ENCODE measurements at regions not wholly inside any gene's neighbourhood (a gene's known extent, or its start where the extent isn't known, plus 50 kb on each side); places are given as distances from the start of the nearest gene placed in this dataset.

- TF ChIP-seq, protein P1, sequence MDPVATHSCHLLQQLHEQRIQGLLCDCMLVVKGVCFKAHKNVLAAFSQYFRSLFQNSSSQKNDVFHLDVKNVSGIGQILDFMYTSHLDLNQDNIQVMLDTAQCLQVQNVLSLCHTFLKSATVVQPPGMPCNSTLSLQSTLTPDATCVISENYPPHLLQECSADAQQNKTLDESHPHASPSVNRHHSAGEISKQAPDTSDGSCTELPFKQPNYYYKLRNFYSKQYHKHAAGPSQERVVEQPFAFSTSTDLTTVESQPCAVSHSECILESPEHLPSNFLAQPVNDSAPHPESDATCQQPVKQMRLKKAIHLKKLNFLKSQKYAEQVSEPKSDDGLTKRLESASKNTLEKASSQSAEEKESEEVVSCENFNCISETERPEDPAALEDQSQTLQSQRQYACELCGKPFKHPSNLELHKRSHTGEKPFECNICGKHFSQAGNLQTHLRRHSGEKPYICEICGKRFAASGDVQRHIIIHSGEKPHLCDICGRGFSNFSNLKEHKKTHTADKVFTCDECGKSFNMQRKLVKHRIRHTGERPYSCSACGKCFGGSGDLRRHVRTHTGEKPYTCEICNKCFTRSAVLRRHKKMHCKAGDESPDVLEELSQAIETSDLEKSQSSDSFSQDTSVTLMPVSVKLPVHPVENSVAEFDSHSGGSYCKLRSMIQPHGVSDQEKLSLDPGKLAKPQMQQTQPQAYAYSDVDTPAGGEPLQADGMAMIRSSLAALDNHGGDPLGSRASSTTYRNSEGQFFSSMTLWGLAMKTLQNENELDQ (CRISPR knock-in tag; IDR thresholded peaks at IDR 0.05; ENCODE audit: borderline replicate concordance) = no peak
- TF ChIP-seq MEF2A (IDR thresholded peaks at IDR 0.05; ENCODE audit: control insufficient read depth, low read depth, low read length) (no peak), BRCA1 (IDR thresholded peaks at IDR 0.05) (no peak), BRCA1 (CRISPR knock-in tag; IDR thresholded peaks at IDR 0.05) (no peak), RFX1 (IDR thresholded peaks at IDR 0.05) (no peak), TBL1XR1 (IDR thresholded peaks at IDR 0.05; ENCODE audit: low read length in 2 of 2) (0 out of 4 replicates have a peak, but pooled peaks of 1 of the 2 experiments have one; percentile 27), DACH1 (IDR thresholded peaks at IDR 0.05; ENCODE audit: partially characterized antibody) (no peak), ELK1 (CRISPR knock-in tag; IDR thresholded peaks at IDR 0.05) (no peak), CLOCK (CRISPR knock-in tag; IDR thresholded peaks at IDR 0.05; ENCODE audit: borderline replicate concordance) (no peak), HSF4 (CRISPR knock-in tag; IDR thresholded peaks at IDR 0.05; ENCODE audit: borderline replicate concordance) (peak; percentile 94; the same call in 1 of the 2 replicates), ZBTB2 (IDR thresholded peaks at IDR 0.05) (no peak), ZNF311 (CRISPR knock-in tag; IDR thresholded peaks at IDR 0.05) (peak; percentile 89), JUND (IDR thresholded peaks at IDR 0.05; ENCODE audit: borderline replicate concordance, low read depth, low read length) (no peak), JUND (tag; IDR thresholded peaks at IDR 0.05; ENCODE audit: borderline replicate concordance, low read depth, low read length) (peak; percentile 63; the same call in 1 of the 3 replicates), TEAD2 (tag; IDR thresholded peaks at IDR 0.05) (no peak), OTX1 (CRISPR knock-in tag; IDR thresholded peaks at IDR 0.05) (no peak), SIX5 (IDR thresholded peaks at IDR 0.05; ENCODE audit: borderline replicate concordance in 1 of 2, insufficient read depth in 1 of 2, low read depth in 1 of 2, low read length in 2 of 2) (no peak)
- TF ChIP-seq, protein P2, sequence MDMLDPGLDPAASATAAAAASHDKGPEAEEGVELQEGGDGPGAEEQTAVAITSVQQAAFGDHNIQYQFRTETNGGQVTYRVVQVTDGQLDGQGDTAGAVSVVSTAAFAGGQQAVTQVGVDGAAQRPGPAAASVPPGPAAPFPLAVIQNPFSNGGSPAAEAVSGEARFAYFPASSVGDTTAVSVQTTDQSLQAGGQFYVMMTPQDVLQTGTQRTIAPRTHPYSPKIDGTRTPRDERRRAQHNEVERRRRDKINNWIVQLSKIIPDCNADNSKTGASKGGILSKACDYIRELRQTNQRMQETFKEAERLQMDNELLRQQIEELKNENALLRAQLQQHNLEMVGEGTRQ (CRISPR knock-in tag; IDR thresholded peaks at IDR 0.05) = no peak
- TF ChIP-seq, protein P3, sequence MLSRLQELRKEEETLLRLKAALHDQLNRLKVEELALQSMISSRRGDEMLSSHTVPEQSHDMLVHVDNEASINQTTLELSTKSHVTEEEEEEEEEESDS (CRISPR knock-in tag; IDR thresholded peaks at IDR 0.05) = peak; percentile 46; the same call in 1 of the 2 replicates
These were observed 73.6 kb upstream of the PPP2R5C start (continued) for GRCh38 chr14:101687756-101688546.

Data from K562 (cell line).